Stimulated activated CD4-positive, alpha-beta T cell treated with anti-CD3 and anti-CD28 coated beads, Interleukin-4, amount 100 ng/mL, for 1 hour (primary cell): ENCODE measurements at regions not wholly inside any gene's neighbourhood (a gene's known extent, or its start where the extent isn't known, plus 50 kb on each side); places are given as distances from the start of the nearest gene placed in this dataset.
"Not testable (repeated sequence)": the region's sequence is repeated elsewhere in the genome, so short reads cannot be mapped to it uniquely, and the experiment has no call there.

Source experiments
- DNase-seq: peaks from one replicate; pipeline ENCODE4 v3.0.0-alpha.2; 2020

DNA sequence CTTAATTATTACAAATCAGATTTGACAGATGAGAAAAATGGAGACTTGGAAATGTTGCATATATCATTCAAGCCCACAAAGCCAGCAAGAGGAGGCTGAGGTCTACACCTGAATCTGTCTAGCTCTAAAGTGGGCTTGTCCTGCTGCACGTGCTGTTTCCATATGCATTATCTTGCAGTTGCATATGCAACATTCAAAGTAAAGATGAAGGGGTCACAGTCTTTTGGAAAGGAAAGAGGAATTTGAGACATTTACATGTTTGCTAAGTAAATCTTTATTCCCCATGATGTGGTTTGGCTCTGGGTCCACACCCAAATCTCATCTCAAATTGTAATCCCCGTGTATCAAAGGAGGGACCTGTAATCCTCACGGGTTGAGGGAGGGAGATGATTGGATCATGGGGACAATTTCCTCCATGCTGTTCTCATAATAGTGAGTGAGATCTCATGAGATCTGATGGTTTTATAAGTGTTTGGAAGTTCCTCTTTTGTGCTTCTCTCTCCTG is 98.3 kb downstream of the BACH1 start:
- DNase-seq = no peak

- no peak for DNase-seq
These were observed 104.6 kb downstream of the BACH1 start for GRCh38 chr21:29403301-29403700.

DNA sequence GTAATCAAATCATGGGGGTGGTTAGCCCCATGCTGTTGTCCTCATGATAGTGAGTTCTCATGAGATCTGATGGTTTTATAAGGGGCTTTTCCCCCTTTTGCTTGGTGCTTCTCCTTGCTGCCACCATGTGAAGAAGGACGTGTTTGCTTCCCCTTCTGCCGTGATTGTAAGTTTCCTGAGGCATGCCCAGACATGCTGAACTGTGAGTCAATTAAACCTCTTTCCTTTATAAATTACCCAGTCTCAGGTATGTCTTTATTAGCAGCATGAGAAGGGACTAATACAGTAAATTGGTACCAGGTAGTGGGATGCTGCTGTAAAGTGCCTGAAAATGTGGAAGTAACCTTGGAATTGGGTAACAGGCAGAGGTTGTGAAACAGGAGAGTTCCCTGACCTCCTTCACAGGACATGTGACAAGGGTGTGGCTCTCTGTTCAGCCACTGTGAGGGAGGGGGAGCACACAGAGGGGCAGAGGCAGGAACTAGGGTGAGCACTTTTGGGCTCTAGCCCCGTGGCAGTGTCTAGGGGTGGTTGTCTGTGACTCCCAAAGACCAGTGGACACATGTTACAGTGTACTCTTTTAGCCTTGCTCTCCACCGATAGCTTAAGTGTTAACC is 105.3 kb downstream of the BACH1 start:
- no peak for DNase-seq

DNA sequence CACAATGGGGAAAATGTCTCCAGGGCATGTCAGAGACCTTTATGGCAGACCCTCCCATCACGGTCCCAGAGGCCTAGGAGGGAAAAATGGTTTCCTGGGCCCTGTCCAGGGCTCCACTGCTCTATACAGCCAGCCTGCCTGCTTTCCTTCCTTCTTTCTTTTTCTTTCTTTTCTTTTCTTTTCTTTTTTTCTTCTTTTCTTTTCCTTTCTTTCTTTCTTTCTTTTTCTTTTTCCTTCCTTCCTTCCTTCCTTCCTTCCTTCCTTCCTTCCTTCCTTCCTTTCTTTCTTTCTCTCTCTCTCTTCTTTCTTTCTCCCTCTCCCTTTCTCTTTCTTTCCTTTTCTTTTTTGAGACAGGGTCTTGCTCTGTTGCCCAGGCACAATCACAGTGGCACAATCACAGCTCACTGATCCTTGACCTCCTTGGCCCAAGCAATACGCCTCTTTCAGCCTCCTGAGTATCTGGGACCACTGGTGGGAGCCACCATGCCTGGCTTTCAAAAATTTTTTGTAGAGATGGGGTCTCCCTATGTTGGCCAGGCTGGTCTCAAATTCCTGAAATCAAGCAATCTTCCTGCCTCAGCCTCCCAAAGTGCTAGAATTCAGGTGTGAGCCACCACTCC is 106.9 kb downstream of the BACH1 start:
- no peak for DNase-seq

DNA sequence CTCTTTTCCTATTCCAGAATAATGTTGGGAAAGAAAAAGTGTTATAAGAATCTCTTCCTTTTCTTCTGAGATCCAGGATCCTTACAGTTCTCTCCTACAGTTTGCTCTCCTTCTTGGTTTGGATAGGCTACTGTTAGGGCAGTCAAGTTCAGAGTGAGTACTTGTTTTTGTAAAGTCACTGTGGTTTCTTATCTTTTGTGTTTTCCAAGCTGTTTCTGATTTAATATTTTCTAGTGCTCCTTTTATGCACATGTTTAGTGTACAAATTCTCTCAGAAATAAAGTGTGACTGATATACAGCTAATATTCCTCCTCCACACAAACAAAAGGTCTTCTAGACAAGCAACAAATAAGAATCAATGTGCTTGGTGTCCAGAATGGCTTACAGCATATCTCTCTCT is 107.7 kb downstream of the BACH1 start:
- no peak for DNase-seq

GRCh38 chr21:29407571-29407970 is 108.8 kb downstream of the BACH1 start:
- no peak for DNase-seq

- no peak for DNase-seq
These were observed 115.0 kb downstream of the BACH1 start for GRCh38 chr21:29413683-29414082.

DNA sequence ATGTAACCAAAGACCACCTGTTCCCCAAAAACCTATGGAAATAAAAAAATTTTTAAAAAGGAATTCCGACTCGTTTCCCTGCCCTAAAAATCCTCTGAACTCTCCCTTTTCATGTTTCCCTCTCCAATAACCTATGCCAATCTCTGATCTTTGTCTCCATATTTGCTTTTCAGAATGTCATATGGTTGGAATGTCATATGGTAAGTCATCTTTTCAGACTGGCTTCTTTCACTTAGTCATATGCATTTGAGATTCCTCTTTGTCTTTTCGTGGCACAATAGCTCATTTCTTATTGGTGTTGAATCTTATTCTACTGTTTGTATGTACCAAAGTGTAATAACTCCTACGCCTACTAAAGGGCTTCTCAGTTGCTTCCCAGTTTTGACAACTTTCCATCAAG is 117.5 kb downstream of the BACH1 start:
- no peak for DNase-seq

DNA sequence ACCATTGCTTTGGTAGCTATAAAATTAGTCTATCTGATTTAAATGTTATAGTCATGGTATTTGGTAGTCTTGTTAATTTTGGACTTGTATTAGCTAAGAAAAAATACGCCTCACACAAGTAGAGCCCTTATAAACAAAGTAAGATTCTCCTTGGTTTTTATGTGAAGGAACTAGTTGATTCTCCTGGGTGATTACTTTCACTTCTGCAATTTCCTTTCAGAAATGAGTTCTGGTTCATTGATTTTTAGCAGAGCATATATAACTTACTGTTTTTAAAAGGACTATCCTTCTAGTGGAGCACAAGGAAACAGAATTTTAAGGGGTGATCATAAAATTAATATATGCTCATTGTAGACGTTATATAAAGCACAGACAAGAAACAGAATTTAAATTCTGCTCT is 120.1 kb downstream of the BACH1 start:
- DNase-seq = no peak

GRCh38 chr21:29419422-29419821 is 120.7 kb downstream of the BACH1 start:
- no peak for DNase-seq

- no peak for DNase-seq
These were observed 124.6 kb downstream of the BACH1 start for GRCh38 chr21:29423099-29423870.

GRCh38 chr21:29424728-29425127 is 126.0 kb downstream of the BACH1 start:
- DNase-seq = no peak

GRCh38 chr21:29429218-29429617 is 130.5 kb downstream of the BACH1 start:
- DNase-seq = no peak

DNA sequence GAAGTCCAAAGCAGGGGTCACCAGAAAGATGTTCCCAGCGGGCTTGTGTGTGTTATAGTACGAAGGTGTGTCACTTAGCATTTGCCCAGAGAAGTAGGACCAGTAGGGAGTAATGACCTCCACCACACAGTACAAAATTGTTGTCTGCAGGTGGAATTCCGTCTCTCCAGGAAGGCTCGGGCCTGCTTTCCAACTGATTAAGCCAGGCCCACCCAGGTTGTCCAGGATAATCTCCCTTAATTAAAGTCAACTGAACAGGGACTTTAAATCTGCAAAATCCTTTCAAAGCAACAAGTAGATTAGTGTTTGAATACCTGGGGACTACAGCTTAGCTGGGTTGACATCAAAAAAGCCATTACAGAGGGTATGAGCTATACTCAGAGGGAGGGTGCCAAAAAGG is 131.3 kb downstream of the BACH1 start:
- DNase-seq = no peak

DNA sequence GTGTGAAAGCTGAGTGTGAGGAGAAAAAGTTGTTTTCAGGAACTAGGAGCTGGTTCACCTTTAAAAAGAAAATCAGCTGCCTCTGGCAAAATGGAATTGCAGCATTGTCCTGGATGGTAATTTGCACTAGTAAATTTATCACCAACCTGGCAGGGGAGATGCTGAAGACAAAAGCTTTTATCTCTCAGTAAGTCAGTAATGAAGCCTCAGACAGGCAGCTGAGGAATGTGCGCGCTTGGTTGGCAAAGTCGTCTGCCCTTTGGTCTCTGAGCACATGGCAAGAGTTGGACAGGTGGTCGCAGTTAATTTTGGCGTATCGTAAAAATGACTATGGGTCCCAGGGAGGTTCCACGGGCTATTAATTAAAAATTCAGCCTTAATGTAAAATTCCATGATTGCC is 131.9 kb downstream of the BACH1 start:
- no peak for DNase-seq

DNA sequence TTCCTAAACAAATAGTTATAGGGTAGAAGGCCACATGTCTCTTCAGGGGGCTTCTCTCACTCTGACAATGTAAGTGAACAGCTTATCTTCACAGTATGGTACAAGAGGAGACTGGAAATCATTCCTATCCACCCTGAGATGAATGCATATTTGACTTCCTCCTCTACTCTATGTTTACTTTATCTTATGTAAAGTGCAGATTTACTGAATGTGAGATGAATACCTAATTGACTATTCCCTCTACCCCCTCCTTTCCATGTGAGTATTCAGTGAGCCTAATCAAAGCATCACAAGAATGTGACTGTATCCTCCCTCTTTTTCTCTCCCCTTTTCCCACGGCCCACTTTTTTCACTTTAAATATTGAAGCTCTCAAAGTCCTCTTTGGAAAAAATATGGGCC is 132.5 kb downstream of the BACH1 start:
- DNase-seq = no peak

DNA sequence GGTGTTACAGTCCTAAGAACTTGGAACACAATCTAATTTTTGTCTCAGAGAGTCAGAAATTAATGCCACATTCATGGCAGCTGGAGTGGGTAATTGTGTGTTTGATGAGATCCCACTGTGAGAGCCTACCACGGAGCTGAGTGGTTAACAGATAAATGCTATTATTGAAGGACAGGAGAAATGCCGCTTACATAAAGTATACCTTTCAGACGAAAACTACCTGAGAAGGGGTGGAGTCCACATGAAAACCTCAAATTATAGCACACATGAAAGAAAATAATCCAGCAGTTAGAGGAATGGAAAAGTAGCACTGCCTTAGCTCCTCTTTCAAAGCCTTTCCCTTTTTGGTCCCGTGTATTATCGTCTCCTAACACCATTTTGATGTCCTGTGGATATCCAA is 133.0 kb downstream of the BACH1 start:
- DNase-seq = no peak

- no peak for DNase-seq
These were observed 134.8 kb downstream of the BACH1 start for GRCh38 chr21:29433366-29434059.

- no peak for DNase-seq
These were observed 135.4 kb downstream of the BACH1 start for GRCh38 chr21:29434081-29434480.

GRCh38 chr21:29434982-29435381 is 136.3 kb downstream of the BACH1 start:
- DNase-seq = not testable (repeated sequence)

DNA sequence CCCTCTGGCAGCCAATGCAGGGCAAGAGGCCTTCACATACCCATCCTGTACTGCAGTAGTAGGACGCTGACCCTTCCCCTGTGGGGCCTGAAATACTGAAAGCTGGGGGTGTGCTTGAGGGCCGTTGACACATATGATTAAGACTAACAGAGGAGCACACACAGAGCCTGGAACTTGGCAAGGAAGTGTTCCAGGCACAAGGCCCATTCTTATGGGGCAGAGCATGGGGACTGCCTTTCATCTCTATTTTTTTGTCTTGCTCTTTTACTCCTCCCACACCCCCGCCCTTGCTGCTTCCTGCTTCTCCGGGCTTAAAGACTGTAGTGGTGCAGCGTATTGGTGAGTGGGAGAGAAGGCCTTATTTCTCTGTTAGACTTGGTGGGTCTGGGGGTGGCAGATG is 137.4 kb downstream of the BACH1 start:
- peak; percentile 42 for DNase-seq

DNA sequence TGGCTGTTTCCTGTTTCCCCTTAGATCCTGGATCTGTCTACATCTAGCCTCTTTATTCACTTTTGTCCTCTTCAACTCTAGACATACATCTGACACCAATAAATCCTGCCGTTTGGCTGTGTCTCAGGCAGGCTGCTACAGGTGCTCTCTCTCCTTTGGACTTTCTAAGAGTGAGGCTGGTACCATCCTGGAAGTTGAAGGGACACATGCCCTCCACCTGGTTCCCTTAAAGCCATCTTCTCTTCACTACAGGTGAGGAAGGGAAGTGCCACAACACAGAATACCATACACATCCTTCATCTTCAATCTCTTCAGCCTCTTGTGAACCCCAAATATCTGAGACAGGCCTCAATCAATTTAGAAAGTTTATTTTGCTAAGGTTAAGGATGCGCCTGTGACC is 137.9 kb downstream of the BACH1 start:
- no peak for DNase-seq

GRCh38 chr21:29441651-29442050 is 142.9 kb downstream of the BACH1 start:
- no peak for DNase-seq
